ENCODE measurements at regions not wholly inside any gene's neighbourhood (a gene's known extent, or its start where the extent isn't known, plus 50 kb on each side); places are given as distances from the start of the nearest gene placed in this dataset.

- in situ Hi-C loops (cut with HindIII; ENCODE audit: low sequenced_read_pairs): no loop called here
- DNase-seq (ENCODE audit: low spot score): no peak
These were observed 1092.3 kb downstream of the EFNB2 start for GRCh38 chr13:105442949-105443699.

DNA sequence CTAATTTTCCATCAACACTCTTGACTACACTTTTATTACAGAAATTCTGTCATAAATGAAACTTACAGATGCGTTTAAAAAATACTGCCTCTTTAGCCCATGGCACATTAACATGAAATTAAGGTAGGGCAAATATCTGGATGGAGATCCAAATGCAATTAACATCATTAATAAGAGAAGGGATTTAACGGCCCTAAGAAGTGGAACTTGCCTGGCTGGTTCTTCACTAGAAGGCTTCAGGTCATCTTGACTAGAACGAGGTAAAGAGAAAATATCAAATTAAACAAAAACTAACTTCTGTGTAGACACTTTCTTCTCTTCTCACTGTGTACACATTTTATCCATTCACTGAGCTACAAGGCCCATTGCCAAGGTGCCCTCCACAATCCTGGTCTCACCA, 1093.4 kb downstream of the EFNB2 start:
- no peak for DNase-seq (ENCODE audit: low spot score)
- in situ Hi-C loops (cut with HindIII; ENCODE audit: low sequenced_read_pairs): no loop called here

DNA sequence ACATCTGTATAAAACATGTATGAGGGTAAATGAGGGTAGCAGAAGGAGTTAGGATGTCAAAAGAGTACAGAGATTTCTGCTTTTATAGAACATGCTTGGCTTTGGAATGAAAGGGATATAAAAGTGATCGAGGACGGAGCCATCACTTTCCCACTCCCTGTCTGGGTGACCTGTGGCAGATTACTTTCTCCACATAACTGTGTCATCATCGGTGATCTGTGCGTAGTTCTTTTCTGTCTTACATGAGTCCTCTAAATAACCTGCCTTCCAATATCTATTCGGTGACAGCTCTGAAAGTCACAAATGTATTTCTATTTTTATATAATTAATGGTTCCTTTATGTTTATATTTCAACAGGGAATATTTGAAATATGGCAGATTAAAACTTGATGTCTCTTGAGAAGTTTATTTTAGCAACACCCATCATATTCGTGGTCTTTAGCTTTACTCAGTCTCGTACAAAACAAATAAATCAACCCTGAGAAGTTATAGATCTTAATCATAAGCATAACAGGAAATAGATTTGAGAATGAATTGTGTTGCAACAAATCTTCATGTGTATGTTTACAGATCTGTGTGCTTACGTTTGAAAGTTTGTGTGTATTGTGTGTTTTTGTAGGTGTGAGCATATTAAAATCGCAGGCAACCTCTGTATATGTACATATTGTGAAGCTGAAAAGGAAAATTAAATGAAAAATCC, 1094.3 kb downstream of the EFNB2 start:
- in situ Hi-C loops (cut with HindIII; ENCODE audit: low sequenced_read_pairs): no loop called here
- no peak for DNase-seq (ENCODE audit: low spot score)

GRCh38 chr13:105436943-105437342, 1098.5 kb downstream of the EFNB2 start:
- in situ Hi-C loops (cut with HindIII; ENCODE audit: low sequenced_read_pairs): no loop called here
- DNase-seq (ENCODE audit: low spot score): no peak

GRCh38 chr13:105432438-105432837, 1103.0 kb downstream of the EFNB2 start:
- DNase-seq (ENCODE audit: low spot score): no peak
- in situ Hi-C loops (cut with HindIII; ENCODE audit: low sequenced_read_pairs): no loop called here

GRCh38 chr13:105428811-105429210, 1106.7 kb downstream of the EFNB2 start:
- no peak for DNase-seq (ENCODE audit: low spot score)
- in situ Hi-C loops (cut with HindIII; ENCODE audit: low sequenced_read_pairs): no loop called here

- in situ Hi-C loops (cut with HindIII; ENCODE audit: low sequenced_read_pairs): no loop called here
- no peak for DNase-seq (ENCODE audit: low spot score)
These were observed 1109.0 kb downstream of the EFNB2 start for GRCh38 chr13:105426441-105426840.

DNA sequence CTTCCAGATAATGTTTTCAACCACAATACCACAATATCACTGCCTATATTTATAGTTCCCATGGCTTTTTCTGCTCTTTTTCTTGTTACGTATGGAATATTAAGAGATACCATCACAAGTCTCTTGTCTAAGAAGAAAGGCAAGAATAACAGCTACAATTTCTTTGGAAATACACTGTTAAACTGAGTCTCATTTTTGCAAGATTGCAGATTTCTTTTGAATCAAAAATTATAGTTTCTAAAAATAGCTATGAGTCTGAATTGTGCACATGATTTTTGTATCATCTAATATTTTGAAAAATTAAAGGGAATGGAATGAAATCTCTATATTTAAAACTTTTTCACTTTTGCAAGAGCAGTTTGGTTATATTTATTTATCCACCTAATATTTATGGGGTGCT, 1120.8 kb downstream of the EFNB2 start:
- DNase-seq (ENCODE audit: low spot score): no peak
- in situ Hi-C loops (cut with HindIII; ENCODE audit: low sequenced_read_pairs): no loop called here

DNA sequence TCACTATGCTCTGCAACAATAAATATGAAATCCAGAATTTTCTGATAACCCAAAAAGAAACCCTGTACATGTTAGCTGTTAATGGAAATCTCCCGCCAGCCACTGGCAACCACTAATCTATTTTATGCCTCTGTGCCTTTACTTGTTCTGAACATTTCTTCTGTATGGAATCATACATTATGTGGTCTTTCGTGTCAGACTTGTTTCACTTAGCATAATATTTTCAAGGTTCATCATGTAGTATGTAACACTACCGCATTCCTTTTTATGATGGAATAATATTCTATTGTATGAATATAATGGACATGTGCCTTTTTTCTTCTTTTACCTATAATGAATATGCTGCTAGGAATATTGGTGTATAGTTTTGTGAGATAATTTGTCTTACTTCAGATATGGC, 1123.3 kb downstream of the EFNB2 start:
- DNase-seq (ENCODE audit: low spot score): no peak
- in situ Hi-C loops (cut with HindIII; ENCODE audit: low sequenced_read_pairs): no loop called here

GRCh38 chr13:105410602-105411001, 1124.9 kb downstream of the EFNB2 start:
- in situ Hi-C loops (cut with HindIII; ENCODE audit: low sequenced_read_pairs): no loop called here
- DNase-seq (ENCODE audit: low spot score): peak; percentile 41

DNA sequence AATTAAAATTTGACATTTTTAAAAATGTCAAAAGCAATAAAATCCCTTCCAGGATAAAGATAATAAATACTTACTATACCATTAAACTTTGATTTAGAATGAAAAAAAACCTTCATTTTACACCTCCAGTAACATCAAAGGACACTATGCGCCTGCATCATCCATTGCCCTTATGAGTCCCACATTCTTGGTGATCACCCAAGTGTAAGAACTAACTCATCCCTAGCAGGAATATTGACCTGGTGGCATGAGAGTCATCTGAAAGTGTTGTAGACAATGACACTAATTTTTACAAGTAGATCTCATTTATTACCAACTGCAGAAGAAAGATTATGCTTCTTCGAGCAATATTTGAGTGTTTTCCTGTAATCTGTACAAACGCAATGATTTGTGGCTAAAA, 1128.9 kb downstream of the EFNB2 start:
- no peak for DNase-seq (ENCODE audit: low spot score)
- in situ Hi-C loops (cut with HindIII; ENCODE audit: low sequenced_read_pairs): no loop called here

GRCh38 chr13:105403086-105403485, 1132.4 kb downstream of the EFNB2 start:
- DNase-seq (ENCODE audit: low spot score): no peak
- in situ Hi-C loops (cut with HindIII; ENCODE audit: low sequenced_read_pairs): no loop called here

DNA sequence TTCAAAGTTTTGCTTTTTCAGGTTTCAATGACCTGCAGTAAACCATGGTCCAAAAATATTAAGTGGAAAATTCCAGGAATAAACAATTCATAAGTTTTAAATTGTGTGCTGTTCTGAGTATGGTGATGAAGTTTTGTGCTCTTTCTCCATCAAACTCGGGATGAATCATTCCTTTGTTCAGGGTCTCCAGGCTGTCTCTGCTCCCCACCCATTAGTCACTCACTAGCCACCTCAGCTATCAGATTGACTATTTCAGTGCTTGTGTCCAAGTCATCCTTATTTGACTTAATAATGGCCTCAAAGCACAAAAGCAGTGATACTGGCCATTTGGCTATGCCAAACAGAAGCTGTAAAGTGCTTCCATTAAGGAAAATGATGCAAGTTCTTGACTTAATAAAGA, 1140.4 kb downstream of the EFNB2 start:
- no peak for DNase-seq (ENCODE audit: low spot score)
- in situ Hi-C loops (cut with HindIII; ENCODE audit: low sequenced_read_pairs): no loop called here

DNA sequence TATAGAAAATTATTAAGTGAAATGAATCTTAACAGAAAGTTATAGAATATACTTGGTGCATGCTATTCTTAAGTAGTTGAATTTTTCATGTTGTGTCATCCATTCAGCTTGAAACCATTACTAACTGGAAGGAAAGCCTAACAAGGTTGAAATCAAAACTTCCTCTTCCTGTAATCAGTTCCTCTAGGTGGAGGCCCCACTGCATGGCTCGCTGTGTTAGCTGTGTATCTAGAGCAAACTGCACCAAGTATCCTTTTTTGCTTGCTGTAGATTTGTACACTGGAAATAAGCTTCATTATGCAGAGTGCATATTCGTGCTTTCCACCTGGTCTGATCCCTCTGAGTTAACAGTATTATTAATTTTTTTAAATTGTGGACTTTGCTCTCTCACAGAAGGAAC, 1146.1 kb downstream of the EFNB2 start:
- in situ Hi-C loops (cut with HindIII; ENCODE audit: low sequenced_read_pairs): no loop called here
- no peak for DNase-seq (ENCODE audit: low spot score)

DNA sequence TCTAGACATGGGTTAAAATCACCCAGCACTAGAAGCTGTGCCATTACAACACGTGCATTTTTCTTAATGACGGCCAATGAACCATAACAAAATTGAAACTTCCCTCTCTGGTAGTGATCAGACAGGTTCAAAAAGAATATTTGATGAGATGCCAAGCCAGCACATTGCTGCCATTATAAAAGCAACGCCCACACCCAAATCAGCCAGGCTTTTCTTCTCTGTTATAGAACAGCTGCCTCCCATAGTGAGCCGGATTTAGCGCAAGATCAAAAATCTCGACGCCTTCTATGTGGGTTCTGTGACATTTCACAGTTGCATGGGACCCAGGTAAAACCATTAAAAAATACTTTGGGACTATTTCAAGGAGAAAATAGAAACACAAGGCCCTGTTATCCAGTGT, 1158.0 kb downstream of the EFNB2 start:
- DNase-seq (ENCODE audit: low spot score): no peak
- in situ Hi-C loops (cut with HindIII; ENCODE audit: low sequenced_read_pairs): no loop called here

- DNase-seq (ENCODE audit: low spot score): no peak
- in situ Hi-C loops (cut with HindIII; ENCODE audit: low sequenced_read_pairs): no loop called here
These were observed 1165.3 kb downstream of the EFNB2 start for GRCh38 chr13:105370011-105370650.

DNA sequence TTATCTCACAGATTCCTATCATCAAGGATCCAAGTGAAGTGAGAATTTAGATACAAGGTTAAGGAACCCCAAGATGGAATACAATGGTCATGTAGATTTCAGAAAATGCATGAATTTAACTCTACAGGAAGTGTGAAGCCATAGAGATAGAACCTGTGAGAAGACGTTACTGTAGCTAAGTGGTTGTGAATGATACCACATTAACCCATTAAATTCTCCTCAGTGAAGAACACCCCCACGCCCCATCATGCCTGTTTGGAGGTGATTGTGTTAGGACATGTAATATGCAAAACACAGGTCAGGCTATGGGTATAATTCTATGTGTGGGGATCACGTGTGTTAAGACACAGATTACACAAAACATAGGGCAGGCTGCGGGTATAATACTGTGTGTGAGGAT, 1166.7 kb downstream of the EFNB2 start:
- DNase-seq (ENCODE audit: low spot score): no peak
- in situ Hi-C loops (cut with HindIII; ENCODE audit: low sequenced_read_pairs): no loop called here

GRCh38 chr13:105365831-105366230, 1169.6 kb downstream of the EFNB2 start:
- DNase-seq (ENCODE audit: low spot score): no peak
- in situ Hi-C loops (cut with HindIII; ENCODE audit: low sequenced_read_pairs): no loop called here

DNA sequence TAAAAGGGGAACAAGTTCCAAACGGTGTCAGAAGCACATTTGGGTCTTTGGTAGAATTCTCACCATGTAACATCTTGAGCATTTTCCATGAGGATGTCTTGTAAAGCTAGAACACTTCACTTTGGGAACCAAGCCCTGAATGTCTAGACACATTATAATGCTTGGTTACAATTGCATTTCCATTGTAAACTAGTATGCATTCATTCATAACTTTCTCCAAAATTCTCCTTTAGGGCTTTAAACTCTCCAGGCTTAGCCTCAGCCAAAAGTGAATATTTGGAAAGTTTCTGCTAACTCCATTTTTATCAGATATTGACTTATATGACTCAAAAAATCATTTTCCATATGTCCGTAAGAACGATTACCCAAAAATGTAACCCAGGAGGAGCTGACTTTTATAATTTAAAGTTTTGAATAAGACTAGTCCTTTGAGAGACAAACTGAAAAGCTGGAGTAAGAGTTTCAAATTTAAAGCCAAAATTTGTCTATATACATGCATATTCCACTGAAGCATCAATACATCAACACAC, 1170.4 kb downstream of the EFNB2 start:
- in situ Hi-C loops (cut with HindIII; ENCODE audit: low sequenced_read_pairs): no loop called here
- no peak for DNase-seq (ENCODE audit: low spot score)

- no peak for DNase-seq (ENCODE audit: low spot score)
- in situ Hi-C loops (cut with HindIII; ENCODE audit: low sequenced_read_pairs): no loop called here
These were observed 1171.3 kb downstream of the EFNB2 start for GRCh38 chr13:105364191-105364590.
